Left colon (tissue), 2 donors: ENCODE measurements at regions not wholly inside any gene's neighbourhood (a gene's known extent, or its start where the extent isn't known, plus 50 kb on each side); places are given as distances from the start of the nearest gene placed in this dataset.

Source experiments
- ATAC-seq: fragments of 200-7000 bp; cut with Tn5 transposase; one replicate; pipeline ENCODE4 v1.9.1; 2020; ENCODE audit warnings: mild to moderate bottlenecking, moderate library complexity
- DNase-seq, 2 donors: peaks; one replicate each; pipeline ENCODE4 v3.0.0-alpha.2; 2020
- intact Hi-C, 2 donors: fragments of 100-400 bp; cut with DNase I in 1 of 2; cut with micrococcal nuclease in 1 of 2; formaldehyde crosslinking; loops; one replicate each; pipeline versions ENCODE4 v1.11.2 to v1.14.0; 2022; cut with DNase I, micrococcal nuclease
- donor health status: DM: no; HTN: no; CAD: no.
- donor health status: DM: yes; HTN: yes; CAD: no.

DNA sequence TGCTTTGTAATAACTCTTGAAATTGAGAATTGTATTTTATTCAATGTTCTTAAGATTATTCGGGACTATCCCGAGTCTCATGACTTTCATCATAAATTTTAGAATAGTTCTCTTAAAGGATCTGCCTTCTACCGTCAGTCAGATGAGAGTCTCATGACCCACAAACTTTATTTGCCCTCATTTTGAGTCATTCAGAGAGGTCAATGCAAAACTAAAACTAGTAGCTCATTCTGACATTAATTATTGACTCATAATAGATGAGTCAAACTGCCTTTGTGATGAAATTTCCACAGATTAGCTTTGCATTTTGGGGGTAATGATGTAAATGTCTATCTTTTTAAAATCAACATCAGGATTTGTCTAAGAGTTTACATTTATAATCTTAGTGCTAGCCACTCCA lies 1527.3 kb downstream of the TECRL start:
- ATAC-seq = no peak

GRCh38 chr4:62881210-62881609 lies 1528.0 kb downstream of the TECRL start:
- no peak for DNase-seq
- ATAC-seq = no peak
- intact Hi-C loops = no loop called here

More for the DNA sequence above, 1527.3 kb downstream of the TECRL start:
- intact Hi-C loops = no loop called here
- no peak for DNase-seq

DNA sequence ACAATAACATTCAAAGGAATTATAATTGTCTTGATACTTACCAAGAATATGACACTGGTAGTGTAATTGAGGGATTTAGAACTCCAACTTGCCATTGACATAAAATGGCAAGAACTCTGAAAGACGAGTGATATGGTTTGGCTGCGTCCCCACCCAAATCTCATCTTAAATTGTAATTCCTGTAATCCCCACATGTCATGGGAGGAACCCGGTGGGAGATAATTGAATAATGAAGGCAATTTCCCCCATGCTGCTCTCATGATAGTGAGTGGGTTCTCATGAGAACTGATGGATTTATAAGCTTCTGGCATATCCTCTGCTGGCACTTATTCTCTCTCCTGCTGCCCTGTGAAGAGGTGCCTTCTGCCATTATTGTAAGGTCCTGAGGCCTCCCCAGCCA lies 1536.4 kb downstream of the TECRL start:
- no peak for DNase-seq
- no peak for ATAC-seq
- intact Hi-C loops = no loop called here

- intact Hi-C loops = no loop called here
- no peak for ATAC-seq
Observed at GRCh38 chr4:62871078-62871477, 1538.2 kb downstream of the TECRL start.

DNA sequence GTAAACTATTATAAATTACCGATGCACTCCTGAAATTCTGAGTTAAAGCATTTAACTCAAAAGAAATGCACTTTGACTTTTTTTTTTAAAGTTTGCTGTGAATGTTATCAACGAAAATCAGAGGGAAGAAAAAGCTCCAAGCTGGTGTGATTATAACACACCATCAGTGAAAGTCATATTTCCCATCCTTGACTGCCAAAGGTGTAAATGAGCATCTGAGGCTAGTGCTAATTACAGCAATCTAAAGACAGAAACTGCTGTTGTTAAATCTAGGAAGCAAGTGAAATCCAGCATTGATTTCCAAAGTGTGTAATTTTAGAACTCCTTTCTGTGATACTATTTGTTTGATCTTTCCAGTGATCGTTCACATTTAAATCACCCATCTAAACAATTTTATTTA lies 1538.8 kb downstream of the TECRL start:
- intact Hi-C loops = no loop called here
- DNase-seq = no peak
- no peak for ATAC-seq

More at GRCh38 chr4:62871078-62871477, 1538.2 kb downstream of the TECRL start:
- no peak for DNase-seq

DNA sequence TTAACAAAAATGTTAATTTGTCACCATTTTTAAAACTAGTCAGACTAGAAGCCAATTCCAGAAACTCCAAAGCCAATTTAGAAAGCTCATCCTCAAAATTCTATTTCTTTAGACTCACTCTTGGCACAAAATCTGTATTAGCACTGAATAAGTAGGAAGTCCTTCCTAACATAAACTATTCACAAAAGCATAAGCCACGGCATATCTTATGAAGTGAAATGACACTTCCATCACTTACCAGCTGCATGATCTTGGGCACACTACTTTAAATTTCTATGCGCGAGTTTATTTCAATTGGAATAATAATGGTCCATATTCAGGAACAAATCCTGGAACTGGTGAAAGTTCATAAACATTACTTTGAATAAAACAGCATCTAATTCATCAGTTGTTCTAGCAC lies 1544.0 kb downstream of the TECRL start:
- intact Hi-C loops = no loop called here
- ATAC-seq (no peak), DNase-seq (no peak)

DNA sequence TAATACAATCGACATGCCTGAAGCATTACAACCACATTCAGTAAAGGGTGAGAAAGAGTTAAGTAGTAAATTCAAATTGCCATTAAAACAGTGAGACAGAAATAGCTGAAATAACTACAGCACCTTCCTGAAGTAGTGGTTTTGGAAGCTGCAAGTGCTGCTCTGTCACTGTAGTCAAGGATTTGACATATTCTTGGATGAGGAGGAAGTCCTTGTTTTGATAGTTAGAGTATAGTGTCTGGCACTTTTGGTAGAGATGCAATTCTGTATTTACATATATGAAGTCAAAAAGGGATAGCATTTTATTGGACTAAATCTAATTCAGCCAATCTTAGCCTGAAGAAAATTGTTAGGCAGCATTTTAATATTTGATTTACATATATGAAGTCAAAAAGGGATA lies 1559.6 kb downstream of the TECRL start:
- DNase-seq (no peak), ATAC-seq (no peak)
- intact Hi-C loops = no loop called here

- ATAC-seq (no peak), DNase-seq (no peak)
- intact Hi-C loops = no loop called here
Observed at GRCh38 chr4:62835631-62836030, 1573.6 kb downstream of the TECRL start.

DNA sequence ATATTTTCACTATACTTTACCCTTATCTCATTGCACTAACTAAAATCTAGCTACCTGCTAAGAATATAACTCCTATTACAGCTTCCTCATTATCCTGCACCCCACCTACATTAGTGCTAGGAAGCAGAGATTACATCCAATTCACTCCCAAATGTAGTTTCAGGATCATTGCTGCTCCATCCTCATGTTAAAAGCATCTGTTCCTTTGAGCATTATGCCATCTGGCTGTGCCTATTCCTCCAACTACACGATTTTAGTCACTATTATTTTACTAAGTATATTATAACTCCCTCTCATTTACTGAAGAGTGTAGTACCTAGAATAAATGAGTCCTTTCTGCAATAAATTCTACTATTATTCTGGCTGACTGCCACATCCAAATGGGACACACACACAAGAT lies 1586.9 kb downstream of the TECRL start:
- ATAC-seq = no peak

DNA sequence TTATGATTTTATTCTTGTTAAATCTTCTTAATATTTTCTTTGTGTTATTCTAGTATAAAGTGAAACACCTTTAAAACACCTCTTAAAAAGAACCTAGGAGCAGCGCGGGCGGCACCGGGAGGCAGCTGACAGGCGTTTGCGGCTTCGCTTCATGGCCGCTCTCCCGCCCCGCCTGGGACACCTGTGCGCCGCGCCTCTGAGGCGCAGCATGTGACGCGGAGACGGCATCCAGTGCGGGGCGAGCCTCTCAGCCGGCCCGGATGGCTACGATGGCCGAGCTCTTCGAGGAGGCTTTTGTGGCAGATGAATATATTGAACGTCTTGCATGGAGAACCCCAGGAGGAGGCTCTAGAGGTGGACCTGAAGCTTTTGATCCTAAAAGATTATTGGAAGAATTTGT lies 1592.7 kb downstream of the TECRL start:
- no peak for DNase-seq
- peak; percentile 39 for ATAC-seq
- intact Hi-C loops = no loop called here

More for the DNA sequence above, 1586.9 kb downstream of the TECRL start:
- no peak for DNase-seq
- intact Hi-C loops = no loop called here

- intact Hi-C loops = no loop called here
Observed at GRCh38 chr4:62814510-62815047, 1594.7 kb downstream of the TECRL start.

DNA sequence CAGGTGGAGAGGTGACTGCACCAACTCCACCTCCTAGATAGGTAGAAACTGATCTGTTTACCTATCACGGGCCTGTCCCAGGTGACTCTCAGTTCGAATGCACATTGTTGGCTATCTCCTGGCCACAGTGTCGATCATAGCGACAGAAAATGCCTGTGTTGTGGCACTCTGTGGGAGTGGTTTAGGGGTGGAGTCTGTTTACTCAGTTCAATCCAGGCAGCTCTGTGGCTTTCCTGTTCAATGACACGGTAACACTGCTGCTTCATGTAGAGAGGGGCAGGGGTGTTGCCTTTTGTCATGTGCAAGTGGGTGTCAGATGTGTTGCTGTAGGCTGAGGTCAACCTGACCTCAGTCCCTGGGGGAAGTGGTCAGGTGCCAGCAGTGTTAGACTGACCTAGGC lies 1602.4 kb downstream of the TECRL start:
- DNase-seq (peak; percentile 15 to 24), ATAC-seq (peak; percentile 97)
- intact Hi-C loops = no loop called here

More at GRCh38 chr4:62814510-62815047, 1594.7 kb downstream of the TECRL start:
- no peak for ATAC-seq
- no peak for DNase-seq

- no peak for DNase-seq
- peak; percentile 59 for ATAC-seq
- intact Hi-C loops = no loop called here
Observed at GRCh38 chr4:62804075-62804474, 1603.9 kb downstream of the ADGRL3 start.

GRCh38 chr4:62797221-62797620 lies 1597.1 kb downstream of the ADGRL3 start:
- ATAC-seq (no peak), DNase-seq (no peak)
- intact Hi-C loops = no loop called here

DNA sequence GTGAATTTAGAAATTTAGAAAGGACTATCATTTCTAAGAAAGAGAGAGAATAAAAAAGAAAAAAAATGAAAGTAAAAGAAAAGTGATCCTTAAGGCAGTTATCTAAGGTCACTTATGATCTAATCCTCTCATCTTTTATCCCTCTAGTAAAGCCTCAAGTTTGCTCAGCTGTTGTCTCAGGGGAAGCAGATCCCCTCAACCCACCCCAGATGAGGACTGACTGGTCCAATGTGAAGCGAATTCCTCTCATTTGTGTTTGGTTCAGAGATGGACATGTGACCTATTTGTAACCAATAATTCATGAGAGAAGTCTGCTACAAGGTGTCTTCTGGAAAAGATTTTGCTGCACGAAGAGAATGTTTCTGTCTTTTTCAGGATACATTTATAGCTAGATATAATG lies 1591.3 kb downstream of the ADGRL3 start:
- intact Hi-C loops = no loop called here
- ATAC-seq = no peak
- DNase-seq = no peak

- ATAC-seq (no peak), DNase-seq (no peak)
- intact Hi-C loops = no loop called here
Observed at GRCh38 chr4:62771983-62772557, 1571.9 kb downstream of the ADGRL3 start.

DNA sequence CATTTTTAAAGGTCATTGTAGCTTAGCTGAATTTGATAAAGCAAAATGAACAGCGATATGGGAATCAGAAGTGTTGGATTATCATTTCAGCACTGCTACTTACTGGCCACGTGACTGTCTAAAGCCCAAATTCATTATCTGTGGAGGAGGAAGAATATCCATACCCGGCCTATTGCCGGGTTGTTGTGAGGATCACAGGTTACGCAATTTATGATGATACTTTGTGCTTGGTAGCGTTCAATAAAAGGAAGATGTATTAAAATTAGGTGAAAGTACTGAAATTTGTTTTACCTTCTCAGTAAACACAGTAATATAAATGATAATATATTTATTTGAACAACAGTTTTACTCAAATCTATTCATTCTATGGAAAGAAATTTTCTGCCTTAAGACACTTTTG lies 1540.2 kb downstream of the ADGRL3 start:
- ATAC-seq = no peak
- intact Hi-C loops = no loop called here
- DNase-seq = no peak

GRCh38 chr4:62717154-62717553 lies 1517.0 kb downstream of the ADGRL3 start:
- ATAC-seq = peak; percentile 96
- intact Hi-C loops = no loop called here
- DNase-seq = no peak

DNA sequence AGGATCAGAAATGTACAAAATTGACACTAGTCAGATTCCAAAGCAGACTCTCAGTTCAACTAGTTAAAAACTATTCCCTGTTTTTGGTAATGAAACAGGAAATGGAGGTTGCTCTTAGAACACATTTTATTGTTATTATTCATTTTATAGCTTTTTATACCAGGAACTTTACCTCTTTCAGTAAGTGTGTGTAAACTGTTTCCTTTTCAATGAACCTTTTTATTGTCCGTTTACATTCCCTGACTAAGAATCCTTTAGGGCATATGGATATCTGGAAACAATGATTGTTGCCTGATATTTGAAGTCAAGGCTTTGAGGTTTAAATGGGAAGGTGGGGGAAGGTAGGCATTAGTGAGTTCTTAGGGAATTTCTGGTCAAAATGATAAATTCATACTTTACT lies 1511.4 kb downstream of the ADGRL3 start:
- peak; percentile 93 for ATAC-seq
- no peak for DNase-seq
- intact Hi-C loops = no loop called here

- peak; percentile 78 for ATAC-seq
- intact Hi-C loops = no loop called here
- DNase-seq = no peak
Observed at GRCh38 chr4:62709618-62710252, 1509.6 kb downstream of the ADGRL3 start.

- ATAC-seq (no peak), DNase-seq (no peak)
- intact Hi-C loops = no loop called here
Observed at GRCh38 chr4:62706423-62706822, 1506.3 kb downstream of the ADGRL3 start.
